ENCODE measurements at regions not wholly inside any gene's neighbourhood (a gene's known extent, or its start where the extent isn't known, plus 50 kb on each side); places are given as distances from the start of the nearest gene placed in this dataset.

DNA sequence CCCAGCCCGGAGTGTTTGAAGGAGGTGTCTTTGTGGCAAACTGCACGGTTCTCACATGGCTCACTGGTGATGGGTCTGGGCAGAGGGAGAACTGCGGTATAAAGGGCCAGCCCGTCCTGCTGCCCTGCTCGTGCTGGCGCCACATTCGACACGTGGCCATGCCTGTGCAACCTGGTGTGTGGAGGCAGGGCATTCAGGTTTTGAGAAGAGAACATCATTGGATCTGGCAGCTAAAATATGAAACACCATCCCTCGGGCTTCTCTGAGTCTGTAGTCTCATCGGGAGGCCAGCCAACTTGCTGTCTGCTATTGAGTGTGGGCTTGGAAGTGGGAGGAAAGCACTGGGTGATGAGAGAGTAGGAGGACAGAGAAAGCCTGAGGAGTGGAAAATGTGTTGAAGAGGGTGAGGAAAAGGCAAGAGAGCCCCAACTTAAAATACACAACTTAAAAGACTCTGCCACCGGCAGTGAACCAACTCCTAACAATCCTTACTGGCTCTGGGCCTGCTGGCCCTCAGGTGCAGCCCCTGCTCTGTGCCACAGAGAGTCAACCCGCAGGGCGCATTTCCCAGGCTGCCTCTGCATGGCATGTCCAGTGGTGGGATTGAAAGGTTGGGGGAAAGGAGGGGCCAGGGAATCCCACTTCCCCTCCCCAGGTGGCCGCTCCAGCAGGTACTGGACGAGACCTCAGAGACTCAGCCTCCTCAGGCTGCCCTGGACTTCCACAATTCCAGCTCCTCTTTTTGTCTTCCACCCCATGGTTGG is 112.7 kb upstream of the DLX2 start:
- Histone ChIP-seq H3K9me3 (no peaks in the 10 kb centered on the region), H3K4me3 (no peak overlapping the region), H3K27me3 (no peaks in the 10 kb centered on the region), H3K36me3 (no peaks in the 10 kb centered on the region), H3K4me1 (no peaks in the 10 kb centered on the region), H3K27ac (no peak overlapping the region)
- no peak for ATAC-seq
- TF ChIP-seq POLR2AphosphoS5 (IDR thresholded peaks at IDR 0.05) = no peak
- TF ChIP-seq POLR2A (IDR thresholded peaks at IDR 0.05) = no peak
- TF ChIP-seq, protein P1, sequence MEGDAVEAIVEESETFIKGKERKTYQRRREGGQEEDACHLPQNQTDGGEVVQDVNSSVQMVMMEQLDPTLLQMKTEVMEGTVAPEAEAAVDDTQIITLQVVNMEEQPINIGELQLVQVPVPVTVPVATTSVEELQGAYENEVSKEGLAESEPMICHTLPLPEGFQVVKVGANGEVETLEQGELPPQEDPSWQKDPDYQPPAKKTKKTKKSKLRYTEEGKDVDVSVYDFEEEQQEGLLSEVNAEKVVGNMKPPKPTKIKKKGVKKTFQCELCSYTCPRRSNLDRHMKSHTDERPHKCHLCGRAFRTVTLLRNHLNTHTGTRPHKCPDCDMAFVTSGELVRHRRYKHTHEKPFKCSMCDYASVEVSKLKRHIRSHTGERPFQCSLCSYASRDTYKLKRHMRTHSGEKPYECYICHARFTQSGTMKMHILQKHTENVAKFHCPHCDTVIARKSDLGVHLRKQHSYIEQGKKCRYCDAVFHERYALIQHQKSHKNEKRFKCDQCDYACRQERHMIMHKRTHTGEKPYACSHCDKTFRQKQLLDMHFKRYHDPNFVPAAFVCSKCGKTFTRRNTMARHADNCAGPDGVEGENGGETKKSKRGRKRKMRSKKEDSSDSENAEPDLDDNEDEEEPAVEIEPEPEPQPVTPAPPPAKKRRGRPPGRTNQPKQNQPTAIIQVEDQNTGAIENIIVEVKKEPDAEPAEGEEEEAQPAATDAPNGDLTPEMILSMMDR (IDR thresholded peaks at IDR 0.05) = no peak
- no peak for TF ChIP-seq EP300 (IDR thresholded peaks at IDR 0.05)
- 54 to 81% methylated on average over 4 to 10 of the region's 15 CpGs for WGBS, 2 donors (ENCODE audit: low coverage in 1 of 2)

DNA sequence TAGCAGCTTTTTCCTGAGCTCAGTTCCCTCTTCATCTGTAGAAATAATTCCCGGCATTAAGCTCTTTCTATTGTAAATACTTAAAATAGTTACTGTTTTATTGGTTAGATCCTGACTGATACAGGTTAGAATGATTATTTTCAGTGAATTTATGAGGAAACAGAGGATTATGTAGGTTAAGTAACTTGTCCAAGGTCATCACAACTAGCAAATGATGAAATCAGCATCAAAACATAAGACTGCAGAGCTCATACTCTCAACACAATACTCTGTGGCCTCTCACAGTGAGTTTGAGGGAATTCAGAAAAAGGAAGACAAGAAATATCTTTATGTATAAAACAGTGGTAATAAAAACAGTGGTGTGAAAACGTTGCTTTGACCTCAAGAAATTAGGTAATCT is 113.2 kb upstream of the DLX2 start:
- WGBS, 2 donors (ENCODE audit: low coverage in 1 of 2) = 49 to 75% methylated on average over 2 of the region's 2 CpGs
- no peak for ATAC-seq
- Histone ChIP-seq H3K4me1 (no peaks in the 10 kb centered on the region), H3K4me3 (no peak overlapping the region), H3K36me3 (no peaks in the 10 kb centered on the region), H3K9me3 (no peaks in the 10 kb centered on the region), H3K27me3 (no peaks in the 10 kb centered on the region), H3K27ac (no peak overlapping the region)
- no peak for TF ChIP-seq POLR2A (IDR thresholded peaks at IDR 0.05)
- no peak for TF ChIP-seq EP300 (IDR thresholded peaks at IDR 0.05)
- TF ChIP-seq, protein P1 (IDR thresholded peaks at IDR 0.05) = no peak
- no peak for TF ChIP-seq POLR2AphosphoS5 (IDR thresholded peaks at IDR 0.05)

DNA sequence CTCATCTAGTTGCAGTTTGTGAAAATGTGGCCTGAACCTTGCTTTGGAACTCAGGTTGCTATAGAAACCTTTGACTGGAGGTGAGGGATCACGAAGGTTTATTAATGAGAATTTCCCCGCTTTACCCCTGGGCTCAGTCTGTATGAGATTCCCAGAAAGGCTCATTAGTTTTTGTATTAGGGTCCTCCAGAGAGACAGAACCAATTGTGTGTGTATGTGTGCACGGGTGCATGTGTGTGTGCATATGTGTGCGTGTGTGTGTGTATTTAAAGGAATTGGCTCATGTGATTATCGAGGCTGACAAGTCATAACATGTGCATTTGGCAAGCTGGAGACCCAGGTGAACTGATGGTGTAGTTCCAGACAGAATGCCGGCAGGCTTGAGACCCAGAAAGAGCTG is 113.8 kb upstream of the DLX2 start:
- Histone ChIP-seq H3K27ac (no peak overlapping the region), H3K36me3 (no peaks in the 10 kb centered on the region), H3K9me3 (no peaks in the 10 kb centered on the region), H3K4me3 (no peak overlapping the region), H3K27me3 (no peaks in the 10 kb centered on the region), H3K4me1 (no peaks in the 10 kb centered on the region)
- TF ChIP-seq EP300 (IDR thresholded peaks at IDR 0.05) = no peak
- no peak for TF ChIP-seq POLR2AphosphoS5 (IDR thresholded peaks at IDR 0.05)
- TF ChIP-seq POLR2A (IDR thresholded peaks at IDR 0.05) = no peak
- TF ChIP-seq, protein P1 (IDR thresholded peaks at IDR 0.05) = no peak
- WGBS, 2 donors (ENCODE audit: low coverage in 1 of 2) = 50 to 53% methylated on average over 2 to 6 of the region's 6 CpGs
- ATAC-seq = no peak

DNA sequence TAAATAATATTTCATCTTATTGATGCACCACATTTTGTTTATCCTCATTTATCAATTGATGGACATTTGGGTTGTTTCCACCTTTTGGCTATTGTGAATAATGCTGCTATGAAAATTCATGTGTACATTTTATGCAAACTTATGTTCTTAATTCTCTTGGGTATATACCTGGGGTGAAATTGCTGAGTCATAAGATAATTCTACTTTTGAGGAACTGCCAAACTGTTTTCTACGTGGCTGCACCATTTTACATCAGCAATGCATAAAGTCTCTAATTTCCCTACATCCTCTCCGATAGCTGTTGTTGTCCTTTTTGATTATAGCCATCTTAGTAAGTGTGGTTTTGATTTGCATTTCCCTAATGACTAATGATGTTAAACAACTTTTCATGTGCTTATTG is 116.5 kb upstream of the DLX2 start:
- TF ChIP-seq EP300 (IDR thresholded peaks at IDR 0.05) (no peak), POLR2AphosphoS5 (IDR thresholded peaks at IDR 0.05) (no peak), POLR2A (IDR thresholded peaks at IDR 0.05) (no peak)
- TF ChIP-seq, protein P1 (IDR thresholded peaks at IDR 0.05) = no peak
- Histone ChIP-seq H3K9me3 (no peaks in the 10 kb centered on the region), H3K4me3 (no peak overlapping the region), H3K4me1 (no peaks in the 10 kb centered on the region), H3K36me3 (no peaks in the 10 kb centered on the region), H3K27ac (no peak overlapping the region), H3K27me3 (no peaks in the 10 kb centered on the region)
- no peak for ATAC-seq
- 63 to 64% methylated on average over 2 of the region's 2 CpGs for WGBS, 2 donors (ENCODE audit: low coverage in 1 of 2)

DNA sequence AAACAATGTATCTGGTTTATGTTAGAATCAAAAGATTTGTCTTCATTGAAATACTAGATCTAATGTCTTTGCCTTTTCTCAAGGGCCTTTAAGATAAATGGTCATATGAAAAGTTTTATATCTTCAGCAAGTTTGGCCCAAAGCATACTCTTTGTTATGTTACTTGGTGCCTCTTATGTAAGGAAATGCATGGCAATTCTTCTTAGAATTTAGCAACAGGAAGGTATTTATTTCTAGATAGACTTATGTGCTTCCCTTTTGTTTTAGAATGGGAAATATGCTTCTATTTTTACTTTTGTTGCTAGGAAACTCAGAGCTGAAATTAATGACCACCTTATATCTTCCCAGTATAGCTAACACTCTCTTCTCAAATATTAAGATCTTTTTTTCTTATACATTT is 117.4 kb upstream of the DLX2 start:
- no peak for TF ChIP-seq POLR2AphosphoS5 (IDR thresholded peaks at IDR 0.05)
- no peak for TF ChIP-seq EP300 (IDR thresholded peaks at IDR 0.05)
- no peak for TF ChIP-seq POLR2A (IDR thresholded peaks at IDR 0.05)
- TF ChIP-seq, protein P1 (IDR thresholded peaks at IDR 0.05) = no peak
- H3K4me3 ChIP-seq = no peak overlapping the region
- no peaks in the 10 kb centered on the region for H3K36me3 ChIP-seq
- no peaks in the 10 kb centered on the region for H3K4me1 ChIP-seq
- H3K27me3 ChIP-seq = no peaks in the 10 kb centered on the region
- ATAC-seq = no peak
- no peak overlapping the region for H3K27ac ChIP-seq
- H3K9me3 ChIP-seq = no peaks in the 10 kb centered on the region
